ENCODE measurements at regions not wholly inside any gene's neighbourhood (a gene's known extent, or its start where the extent isn't known, plus 50 kb on each side); places are given as distances from the start of the nearest gene placed in this dataset.
"Not testable (repeated sequence)": the region's sequence is repeated elsewhere in the genome, so short reads cannot be mapped to it uniquely, and the experiment has no call there.

DNA sequence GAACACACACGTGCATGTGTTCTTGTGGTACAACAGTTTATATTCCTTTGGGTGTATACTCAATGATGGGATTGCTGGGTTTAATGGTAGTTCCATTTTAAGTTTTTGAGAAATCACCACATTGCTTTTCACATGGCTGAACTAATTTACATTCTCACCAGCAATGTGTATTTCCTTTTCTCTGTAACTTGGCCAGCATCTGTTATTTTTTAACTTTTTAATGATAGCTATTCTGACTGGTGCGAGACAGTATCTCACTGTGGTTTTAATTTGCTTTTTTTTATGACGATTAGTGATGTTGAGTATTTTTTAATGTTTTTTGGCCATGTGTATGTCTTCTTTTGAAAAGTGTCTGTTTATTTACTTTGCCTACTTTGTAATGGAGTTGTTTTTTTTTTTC, 256.6 kb downstream of the ZWINT start:
- FAIRE-seq, result no peak

DNA sequence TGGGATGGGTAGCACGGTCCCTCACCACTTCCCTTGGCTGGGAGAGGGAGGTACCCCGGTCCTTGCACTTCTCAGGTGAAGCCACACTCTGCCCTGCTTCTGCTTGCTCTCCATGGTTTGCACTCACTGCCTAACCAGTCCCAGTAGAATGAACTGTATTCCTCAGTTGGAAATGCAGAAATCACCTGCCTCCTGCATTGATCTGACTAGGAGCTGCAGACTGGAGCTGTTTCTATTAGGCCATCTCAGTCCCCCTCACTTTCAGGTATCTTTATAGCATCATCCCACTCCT, 264.9 kb downstream of the ZWINT start:
- no peak for FAIRE-seq

DNA sequence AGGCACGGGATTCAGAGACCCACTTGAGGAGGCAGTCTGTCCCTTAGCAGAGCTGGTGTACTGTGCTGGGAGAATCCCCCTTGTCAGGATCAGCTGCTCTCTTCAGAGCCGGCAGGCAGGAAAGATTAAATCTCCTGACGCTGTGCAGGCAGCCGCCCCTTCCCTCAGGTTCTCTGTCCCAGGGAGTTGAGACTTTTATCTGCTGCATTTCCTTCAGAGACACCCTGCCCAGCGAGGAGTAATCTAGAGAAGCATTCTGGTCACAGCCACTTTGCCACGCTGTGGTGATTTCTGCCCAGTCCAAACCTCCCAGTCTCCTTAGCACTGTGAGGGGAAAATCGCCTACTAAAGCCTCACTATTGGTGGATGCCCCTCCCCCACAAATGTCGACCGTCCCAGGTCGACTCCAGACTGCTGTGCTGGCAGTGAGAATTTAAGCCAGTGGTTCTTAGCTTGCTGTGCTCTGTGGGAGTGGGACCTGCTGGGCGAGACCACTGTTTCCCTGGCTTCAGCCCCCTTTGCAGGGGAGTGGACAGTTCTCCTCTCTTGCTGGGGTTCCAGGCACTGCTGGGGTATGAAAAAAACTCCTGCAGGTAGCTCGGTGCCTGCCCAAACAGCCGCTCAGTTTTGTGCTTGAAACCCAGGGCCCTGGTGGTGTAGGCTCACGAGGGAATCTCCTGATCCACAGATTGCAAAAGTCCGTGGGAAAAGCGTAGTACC, 265.4 kb downstream of the ZWINT start:
- no peak for FAIRE-seq

DNA sequence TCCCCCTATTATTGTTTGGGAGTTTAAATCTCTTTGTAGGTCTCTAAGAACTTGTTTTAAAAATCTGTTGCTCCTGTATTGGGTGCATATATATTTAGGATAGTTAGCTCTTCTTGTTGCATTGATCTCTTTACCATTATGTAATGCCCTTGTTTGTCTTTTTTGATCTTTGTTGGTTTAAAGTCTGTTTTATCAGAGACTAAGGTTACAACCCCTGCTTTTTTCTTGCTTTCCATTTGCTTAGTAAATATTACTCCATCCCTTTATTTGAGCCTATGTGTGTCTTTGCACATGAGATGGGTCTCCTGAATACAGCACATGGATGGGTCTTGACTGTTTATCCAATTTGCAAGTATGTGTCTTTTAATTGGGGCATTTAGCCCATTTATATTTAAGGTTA, 267.4 kb downstream of the ZWINT start:
- not testable (repeated sequence) for FAIRE-seq

DNA sequence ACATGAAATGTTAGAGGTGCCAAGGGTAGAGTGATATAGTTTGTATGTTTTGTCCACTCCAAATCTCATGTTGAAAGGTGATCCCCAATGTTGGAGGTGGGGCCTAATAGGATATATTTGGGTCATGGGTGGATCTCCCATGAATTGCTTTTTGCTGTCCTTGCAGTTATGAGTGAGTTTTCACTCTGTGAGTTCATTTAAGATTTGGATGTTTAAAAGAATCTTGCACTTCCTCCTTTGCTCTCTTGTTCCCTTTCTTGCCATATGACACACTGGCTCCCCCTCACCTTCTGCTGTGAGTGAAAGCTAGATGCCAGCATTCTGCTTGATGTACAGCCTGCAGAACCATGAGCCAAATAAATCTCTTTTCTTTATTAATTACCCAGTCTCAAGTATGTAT, 269.2 kb downstream of the ZWINT start:
- no peak for FAIRE-seq

DNA sequence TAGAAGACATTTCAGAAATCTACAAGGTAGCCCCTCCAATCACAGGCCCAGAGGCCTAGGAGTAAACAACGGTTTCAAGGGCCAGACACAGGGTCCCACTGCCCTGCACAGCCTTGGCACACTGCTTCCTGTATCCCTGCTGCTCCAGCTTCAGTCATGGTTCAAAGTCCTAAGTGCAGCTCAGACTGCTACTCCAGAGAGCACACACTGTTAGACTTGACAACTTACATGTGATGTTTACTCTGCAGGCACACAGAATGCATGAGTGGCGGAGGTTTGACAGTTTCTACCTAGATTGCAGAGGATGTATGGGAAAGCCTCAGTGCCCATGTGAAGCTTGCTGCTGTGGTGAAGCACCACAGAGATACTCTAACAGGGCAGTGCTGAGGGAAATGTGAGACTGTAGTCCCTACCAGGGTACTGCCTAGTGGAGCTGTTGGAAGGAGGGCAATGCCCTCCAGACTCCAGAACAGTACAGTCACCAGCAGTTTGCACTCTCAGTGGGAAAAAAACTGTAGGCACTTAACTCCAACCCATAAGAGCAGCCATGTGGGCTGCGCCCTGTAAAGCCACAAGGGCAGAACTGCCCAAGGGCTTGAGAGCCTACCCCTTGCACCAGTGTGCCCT, 270.0 kb downstream of the ZWINT start:
- FAIRE-seq, result no peak

GRCh38 chr10:56085406-56086122, 275.5 kb downstream of the ZWINT start:
- FAIRE-seq, result no peak

GRCh38 chr10:56082169-56082568, 278.9 kb downstream of the ZWINT start:
- no peak for FAIRE-seq

DNA sequence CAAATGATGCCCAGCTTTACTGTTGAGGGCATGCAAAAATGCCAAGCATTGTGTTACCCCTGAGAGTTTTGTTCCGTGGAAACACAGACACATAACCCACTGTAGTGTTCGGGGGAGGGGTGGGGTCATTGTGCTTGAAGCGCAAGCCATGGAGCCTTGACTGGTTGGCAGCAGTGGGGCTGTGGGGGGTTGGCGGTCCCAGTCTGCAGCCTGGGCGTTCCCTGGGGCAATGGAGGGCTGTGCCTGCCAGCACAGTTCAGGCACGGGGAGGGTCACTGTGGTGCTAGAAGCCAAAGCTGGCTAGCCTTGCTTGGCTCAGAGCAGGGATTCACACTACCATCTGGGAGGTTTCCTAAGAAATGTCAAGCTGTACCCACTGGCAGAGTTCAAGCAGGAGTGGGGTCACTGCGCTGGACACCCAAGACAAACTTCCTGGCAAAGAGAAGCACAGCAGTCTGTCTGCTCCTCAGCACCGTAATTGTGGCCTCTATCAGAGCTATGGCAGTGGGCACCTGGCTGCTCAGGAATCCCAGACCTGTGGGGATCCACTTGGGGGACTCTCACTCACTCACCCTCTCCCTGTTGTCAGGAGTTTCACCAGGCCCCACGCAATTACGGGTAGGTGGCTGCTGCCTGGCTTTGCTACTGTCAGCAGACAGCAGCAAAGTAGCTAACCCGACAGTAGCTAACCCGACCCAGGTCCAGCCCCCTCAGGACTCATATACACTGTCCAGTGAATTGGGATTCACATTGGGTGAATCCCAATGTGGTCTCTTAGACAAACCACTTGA, 292.4 kb downstream of the ZWINT start:
- FAIRE-seq, result no peak

DNA sequence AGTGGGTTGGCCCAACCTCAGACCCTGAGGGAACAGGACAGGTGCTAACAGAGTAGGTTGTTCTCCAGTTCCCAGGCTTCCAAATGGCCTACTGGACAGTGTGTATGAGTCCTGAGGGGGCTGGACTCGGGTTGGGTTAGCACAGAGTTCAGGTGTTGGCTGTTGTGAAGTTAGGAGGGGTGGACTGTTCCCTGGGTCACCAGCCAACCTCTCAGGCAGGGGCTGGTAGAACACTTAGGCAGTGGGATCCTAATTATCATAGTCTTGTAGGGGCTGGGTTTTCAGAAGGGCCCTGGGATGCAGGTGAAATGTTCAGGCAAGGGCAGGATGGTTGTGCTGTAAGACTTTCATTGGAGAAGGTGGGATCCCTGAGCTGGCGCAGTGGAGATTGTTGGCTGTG, 293.0 kb downstream of the ZWINT start:
- FAIRE-seq, result no peak

DNA sequence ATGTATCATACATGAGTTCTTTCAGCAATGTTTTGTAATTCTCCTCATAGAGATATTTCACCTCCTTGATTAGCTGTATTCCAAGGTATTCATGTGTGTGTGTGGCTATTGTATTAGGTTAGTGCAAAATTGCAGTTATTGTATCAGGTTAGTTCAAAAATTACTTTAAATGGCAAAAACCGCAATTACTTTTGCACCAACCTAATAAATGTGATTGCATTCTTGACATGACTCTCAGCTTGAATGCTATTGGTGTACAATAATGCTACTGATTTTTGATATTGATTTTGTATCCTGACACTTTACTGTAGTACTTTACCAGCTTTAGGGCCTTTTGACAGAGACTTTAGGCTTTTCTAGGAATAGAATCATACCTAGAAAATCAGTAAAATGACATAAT, 297.4 kb downstream of the ZWINT start:
- FAIRE-seq, result no peak

- FAIRE-seq, result no peak
Measured at GRCh38 chr10:56057860-56058259, 303.2 kb downstream of the ZWINT start.

- no peak for FAIRE-seq
Measured at GRCh38 chr10:56035489-56035888, 325.6 kb downstream of the ZWINT start.

DNA sequence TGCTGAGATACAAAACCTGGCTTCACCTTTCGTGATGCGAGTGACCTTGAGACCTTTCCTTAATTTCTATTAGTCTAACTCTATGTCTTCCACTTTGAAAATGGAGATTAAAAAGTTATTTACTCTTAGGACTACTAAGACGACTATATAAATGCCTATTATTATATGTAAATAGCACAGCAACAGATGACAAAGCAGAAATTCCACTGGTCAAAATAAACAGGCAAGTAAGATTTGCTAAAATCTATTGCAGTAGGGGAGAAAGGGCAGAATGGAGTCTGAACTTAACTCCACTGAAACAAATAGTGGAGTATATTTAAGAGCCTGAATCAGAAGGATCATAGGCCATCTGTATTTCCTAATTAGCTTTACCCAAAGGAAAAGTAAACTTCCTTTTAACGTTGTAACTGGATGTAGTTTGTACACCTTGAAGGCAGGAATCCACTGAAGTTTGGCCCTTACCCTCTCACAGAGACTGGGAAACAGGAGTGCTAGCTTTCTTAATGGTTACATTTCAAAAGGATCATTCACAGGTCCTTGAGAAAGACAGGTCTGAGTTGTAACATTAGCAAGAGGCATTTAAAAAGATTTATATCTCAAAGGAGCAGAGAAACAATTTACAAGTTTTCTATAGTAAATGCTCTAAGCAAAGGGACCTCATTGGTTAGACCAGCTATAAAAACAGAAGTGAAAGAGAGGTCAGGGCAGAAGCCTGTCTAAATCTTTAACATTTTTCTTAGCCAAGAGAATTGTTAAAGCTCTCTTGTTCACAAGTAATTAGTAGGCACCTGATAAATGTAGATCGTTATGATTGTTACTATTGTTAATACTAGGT, 332.5 kb downstream of the ZWINT start:
- FAIRE-seq, result no peak

DNA sequence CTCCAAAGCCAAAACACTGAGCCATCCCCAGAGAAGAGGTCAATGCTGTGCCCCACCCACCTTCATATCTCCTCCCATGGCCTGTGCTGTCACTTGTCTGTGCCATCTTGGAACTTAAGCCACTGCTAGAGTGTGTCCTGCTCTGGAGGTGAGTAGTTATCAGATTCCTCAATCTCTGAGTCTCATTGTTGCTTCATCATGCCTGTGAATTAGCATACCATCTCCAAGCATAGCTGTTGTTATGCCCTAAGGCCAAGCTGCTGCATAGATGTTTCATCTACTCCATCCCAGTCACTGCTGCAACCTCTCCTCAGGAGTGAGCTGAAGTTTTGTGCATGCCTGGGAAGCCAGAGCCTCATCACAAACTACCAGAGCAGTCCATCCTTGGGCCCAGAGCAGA, 349.0 kb downstream of the ZWINT start:
- no peak for FAIRE-seq

GRCh38 chr10:56003555-56003954, 357.5 kb downstream of the ZWINT start:
- FAIRE-seq, result no peak

DNA sequence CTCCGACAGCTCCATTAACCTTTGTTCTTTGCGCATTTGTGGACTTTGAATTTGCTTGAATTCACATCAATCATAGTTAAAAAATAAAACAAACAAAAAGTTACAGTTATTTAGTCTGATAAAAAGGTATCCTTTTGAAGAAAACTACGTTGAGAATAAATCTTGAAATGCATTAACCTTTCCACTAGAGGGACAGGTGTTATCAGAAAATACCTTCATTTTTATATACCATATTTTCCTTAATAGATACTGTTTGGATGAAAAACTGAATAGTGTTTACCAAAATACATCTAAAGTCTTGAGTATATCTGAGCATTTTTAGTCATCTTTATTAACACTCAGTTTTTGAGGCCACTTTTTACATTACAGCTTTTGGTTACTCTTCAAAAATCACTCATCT, 371.9 kb downstream of the ZWINT start:
- FAIRE-seq, result no peak

DNA sequence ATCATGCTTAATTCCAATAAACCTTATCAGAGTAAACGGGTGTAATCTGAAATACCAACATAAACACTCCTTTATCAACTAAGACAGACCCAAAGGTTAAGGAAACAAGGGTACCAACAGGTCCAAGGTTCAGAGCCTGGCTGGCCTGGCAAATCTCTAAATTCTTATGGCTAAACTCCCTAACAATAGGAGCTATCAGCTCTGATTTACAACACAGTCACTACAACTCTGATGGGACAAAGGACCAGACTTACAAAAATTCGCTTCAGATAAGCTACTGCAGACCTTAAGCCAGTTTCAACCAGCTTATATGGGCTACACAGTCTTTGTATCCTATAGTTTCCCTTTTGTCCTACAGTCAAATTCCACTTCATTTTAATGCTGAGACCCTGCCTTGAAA, 381.9 kb downstream of the ZWINT start:
- FAIRE-seq, result no peak

GRCh38 chr10:55966101-55966500, 395.0 kb downstream of the ZWINT start:
- no peak for FAIRE-seq

DNA sequence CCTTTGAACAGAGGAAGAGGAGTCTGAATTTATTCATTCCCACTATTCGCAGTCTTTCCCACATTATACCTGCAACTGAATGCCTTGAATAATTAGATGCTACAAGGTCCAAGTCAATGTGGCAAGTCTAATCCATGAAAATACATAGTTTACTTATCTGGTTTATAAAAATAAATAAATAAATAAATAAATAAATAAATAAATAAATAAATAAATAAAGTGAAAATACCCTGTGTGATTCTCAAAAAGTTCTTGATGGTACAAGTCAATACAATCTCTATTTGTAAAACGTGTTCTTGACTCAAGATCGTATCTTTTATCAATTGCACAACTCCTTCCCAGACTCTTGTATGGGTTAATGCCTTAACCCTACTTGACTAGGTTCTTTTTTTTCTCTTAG, 417.7 kb downstream of the ZWINT start:
- FAIRE-seq, result no peak

- no peak for FAIRE-seq
Measured at GRCh38 chr10:55929291-55929690, 431.8 kb downstream of the ZWINT start.

- not testable (repeated sequence) for FAIRE-seq
Measured at GRCh38 chr10:55899472-55900147, 461.4 kb downstream of the ZWINT start.

Data from A204.1 (cell line).